Chondrocyte (in vitro differentiated cells): ENCODE measurements at regions not wholly inside any gene's neighbourhood (a gene's known extent, or its start where the extent isn't known, plus 50 kb on each side); places are given as distances from the start of the nearest gene placed in this dataset.

Experiments used
- DNase-seq: peaks from one replicate; pipeline ENCODE4 v3.0.0; 2021; ENCODE audit warnings: mixed read lengths, low spot score
- H3K27ac Mint-ChIP-seq: one replicate; pipeline ENCODE4 v1.8.0; 2021; ENCODE audit warnings: mild to moderate bottlenecking, moderate library complexity, mixed read lengths; ENCODE audit not compliant: unreplicated experiment
- H3K27me3 Mint-ChIP-seq: 2 replicates; pipeline ENCODE4 v1.8.0; 2021; ENCODE audit warnings: low read depth, mixed read lengths
- H3K36me3 Mint-ChIP-seq: 2 replicates; pipeline ENCODE4 v1.8.0; 2021; ENCODE audit warnings: low read depth, mixed read lengths
- H3K4me1 Mint-ChIP-seq: 2 replicates; pipeline ENCODE4 v1.8.0; 2021; ENCODE audit warnings: low read depth, mild to moderate bottlenecking, mixed read lengths
- H3K4me3 Mint-ChIP-seq: one replicate; pipeline ENCODE4 v1.8.0; 2021; ENCODE audit warnings: mild to moderate bottlenecking, moderate library complexity, mixed read lengths; ENCODE audit not compliant: unreplicated experiment
- H3K9me3 Mint-ChIP-seq: 2 replicates; pipeline ENCODE4 v1.8.0; 2021; ENCODE audit warnings: low read depth, mixed read lengths
- TF ChIP-seq, protein P1 (sequence below): fragments of 200-600 bp; sonication (generic); IDR thresholded peaks from 2 replicates; pipeline ENCODE4 v1.5.0; 2021; ENCODE audit warnings: antibody characterized with exemption, mild to moderate bottlenecking, moderate library complexity

DNA sequence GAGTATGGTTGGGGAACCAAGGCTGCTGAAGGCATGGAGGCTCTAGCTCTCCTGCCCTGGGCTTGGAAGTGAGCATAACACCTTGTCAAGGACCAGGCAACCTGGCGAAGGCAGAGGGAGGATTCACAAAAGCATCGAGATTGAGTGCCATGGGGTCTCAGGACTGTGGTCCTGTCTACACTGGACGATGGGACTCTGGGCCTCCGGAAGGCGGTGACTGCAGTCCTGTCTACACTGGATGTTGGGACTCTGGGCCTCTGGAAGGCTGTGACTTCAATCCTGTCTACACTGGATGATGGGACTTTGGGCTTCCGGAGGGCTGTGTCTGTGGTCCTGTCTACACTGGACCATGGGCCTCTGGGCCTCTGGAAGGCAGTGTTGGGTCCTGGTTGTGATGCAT is 290.4 kb downstream of the TEX29 start:
- Mint-ChIP-seq H3K9me3 (no peaks in the 10 kb centered on the region), H3K27ac (no peak overlapping the region), H3K36me3 (no peaks in the 10 kb centered on the region), H3K4me3 (no peak overlapping the region), H3K4me1 (no peaks in the 10 kb centered on the region), H3K27me3 (peaks cover 3% of the 10 kb centered on the region)
- DNase-seq, result no peak
- TF ChIP-seq, protein P1, sequence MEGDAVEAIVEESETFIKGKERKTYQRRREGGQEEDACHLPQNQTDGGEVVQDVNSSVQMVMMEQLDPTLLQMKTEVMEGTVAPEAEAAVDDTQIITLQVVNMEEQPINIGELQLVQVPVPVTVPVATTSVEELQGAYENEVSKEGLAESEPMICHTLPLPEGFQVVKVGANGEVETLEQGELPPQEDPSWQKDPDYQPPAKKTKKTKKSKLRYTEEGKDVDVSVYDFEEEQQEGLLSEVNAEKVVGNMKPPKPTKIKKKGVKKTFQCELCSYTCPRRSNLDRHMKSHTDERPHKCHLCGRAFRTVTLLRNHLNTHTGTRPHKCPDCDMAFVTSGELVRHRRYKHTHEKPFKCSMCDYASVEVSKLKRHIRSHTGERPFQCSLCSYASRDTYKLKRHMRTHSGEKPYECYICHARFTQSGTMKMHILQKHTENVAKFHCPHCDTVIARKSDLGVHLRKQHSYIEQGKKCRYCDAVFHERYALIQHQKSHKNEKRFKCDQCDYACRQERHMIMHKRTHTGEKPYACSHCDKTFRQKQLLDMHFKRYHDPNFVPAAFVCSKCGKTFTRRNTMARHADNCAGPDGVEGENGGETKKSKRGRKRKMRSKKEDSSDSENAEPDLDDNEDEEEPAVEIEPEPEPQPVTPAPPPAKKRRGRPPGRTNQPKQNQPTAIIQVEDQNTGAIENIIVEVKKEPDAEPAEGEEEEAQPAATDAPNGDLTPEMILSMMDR, result no peak

DNA sequence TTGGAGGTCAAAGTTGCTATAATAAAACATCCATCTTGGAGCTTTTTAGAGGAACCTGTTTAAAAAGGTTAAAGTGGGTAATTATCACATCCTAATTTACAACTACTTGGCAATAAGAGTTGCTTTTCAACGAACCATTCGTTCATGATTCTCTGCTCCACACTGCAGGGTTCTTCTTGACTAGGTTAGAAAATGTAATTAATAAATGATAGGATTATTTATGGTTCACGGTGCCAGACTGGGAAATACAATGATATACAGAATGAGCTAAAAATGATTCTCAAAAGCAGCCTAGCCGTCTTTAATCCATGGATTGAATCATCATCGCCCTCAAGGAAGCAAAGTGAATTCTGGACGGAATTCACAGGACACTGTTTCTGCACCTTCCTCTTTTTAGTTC is 291.2 kb downstream of the TEX29 start:
- Mint-ChIP-seq H3K27me3 (peaks cover 3% of the 10 kb centered on the region), H3K27ac (no peak overlapping the region), H3K36me3 (no peaks in the 10 kb centered on the region), H3K4me3 (no peak overlapping the region), H3K9me3 (no peaks in the 10 kb centered on the region), H3K4me1 (no peaks in the 10 kb centered on the region)
- DNase-seq, result no peak
- TF ChIP-seq, protein P1, result no peak

DNA sequence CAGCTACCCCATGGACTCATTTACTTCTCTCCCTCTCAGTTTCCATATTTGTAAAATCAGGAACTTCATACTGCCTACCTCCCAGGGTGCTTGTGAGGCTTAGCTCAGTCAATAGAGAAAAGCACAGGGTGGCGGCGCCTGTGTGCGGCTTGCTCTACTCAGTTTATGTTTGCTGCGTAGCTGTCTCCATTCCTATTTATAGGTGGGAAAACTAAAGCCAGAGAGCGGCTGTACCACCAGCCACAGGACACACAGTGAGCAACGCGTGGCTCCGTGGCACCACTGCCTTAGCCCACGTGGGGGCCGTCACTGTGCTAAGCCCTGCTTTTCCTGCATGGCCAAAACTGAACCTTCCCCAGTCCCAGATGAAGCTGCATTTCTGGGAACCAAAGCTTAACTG is 292.4 kb downstream of the TEX29 start:
- Mint-ChIP-seq H3K27me3 (peaks cover 2% of the 10 kb centered on the region), H3K36me3 (no peaks in the 10 kb centered on the region), H3K9me3 (no peaks in the 10 kb centered on the region), H3K4me3 (no peak overlapping the region), H3K27ac (no peak overlapping the region), H3K4me1 (no peaks in the 10 kb centered on the region)
- DNase-seq, result no peak
- TF ChIP-seq, protein P1, result no peak

DNA sequence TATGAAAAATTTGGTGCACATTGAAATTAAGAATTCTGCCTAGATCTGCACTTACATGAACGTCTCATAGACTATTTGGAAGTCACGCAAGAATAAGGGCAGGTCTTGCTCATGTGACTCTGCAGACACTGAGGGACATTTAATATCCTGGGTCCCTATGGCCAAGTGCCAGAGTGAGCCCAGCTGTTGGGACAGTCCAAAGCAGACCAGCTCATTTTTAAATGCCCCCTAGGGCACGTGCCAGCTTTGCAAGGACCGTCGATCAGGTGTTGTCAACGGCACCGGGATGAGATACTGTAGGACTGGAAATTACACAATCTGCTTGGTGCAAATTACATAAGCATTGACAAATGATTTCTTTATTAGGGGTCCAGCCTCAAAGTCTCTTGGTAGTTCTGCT is 293.6 kb downstream of the TEX29 start:
- H3K4me1 Mint-ChIP-seq, result no peaks in the 10 kb centered on the region
- no peak overlapping the region for H3K27ac Mint-ChIP-seq

DNA sequence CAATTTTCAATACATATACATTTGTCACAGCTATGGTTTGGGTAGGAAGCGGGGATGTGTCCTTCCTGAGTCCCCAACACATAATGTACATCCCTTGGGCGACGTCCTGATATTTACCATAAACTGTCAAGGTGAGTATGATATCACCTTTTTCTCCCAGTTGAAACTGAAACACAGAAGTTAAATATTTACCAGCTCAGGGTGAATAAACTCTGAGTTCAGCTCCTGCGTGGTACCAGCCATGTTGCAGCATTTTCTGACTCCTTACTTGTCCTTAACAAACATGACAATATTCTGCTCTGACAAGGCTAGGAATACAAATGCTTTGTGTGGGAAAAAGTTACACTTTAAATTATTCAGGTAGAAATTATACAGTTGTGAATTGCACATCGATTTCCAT is 294.2 kb downstream of the TEX29 start:
- TF ChIP-seq, protein P1, result no peak
- DNase-seq, result no peak
- no peaks in the 10 kb centered on the region for H3K36me3 Mint-ChIP-seq
- H3K9me3 Mint-ChIP-seq, result no peaks in the 10 kb centered on the region
- H3K27ac Mint-ChIP-seq, result no peak overlapping the region
- peaks cover 8% of the 10 kb centered on the region for H3K27me3 Mint-ChIP-seq
- H3K4me3 Mint-ChIP-seq, result no peak overlapping the region
- H3K4me1 Mint-ChIP-seq, result no peaks in the 10 kb centered on the region

More for the DNA sequence above, 293.6 kb downstream of the TEX29 start:
- DNase-seq, result no peak
- Mint-ChIP-seq H3K9me3 (no peaks in the 10 kb centered on the region), H3K4me3 (no peak overlapping the region), H3K27me3 (peaks cover 6% of the 10 kb centered on the region), H3K36me3 (no peaks in the 10 kb centered on the region)
- TF ChIP-seq, protein P1, result no peak
